H1 (cell line): ENCODE measurements at regions not wholly inside any gene's neighbourhood (a gene's known extent, or its start where the extent isn't known, plus 50 kb on each side); places are given as distances from the start of the nearest gene placed in this dataset.

Experiments
- CTCF ChIA-PET: fragments of 300-600 bp; sonication (Branson Sonifier 250); formaldehyde crosslinking; loops from one replicate; lab custom pipeline; 2021; ENCODE audit not compliant: partially characterized antibody; lab: Charles Lee
- POLR2A ChIA-PET: fragments of 300-600 bp; sonication (Branson Sonifier 250); formaldehyde crosslinking; loops from one replicate; lab custom pipeline; 2021; ENCODE audit warnings: inconsistent platforms; ENCODE audit not compliant: partially characterized antibody; lab: Charles Lee
- DNase-seq, 2 experiments: peaks; one replicate each; pipeline versions ENCODE4 v3.0.0 to v3.0.0-alpha.2; 2010 to 2022; ENCODE audit warnings: low spot score in 2 of 2, low read depth in 1 of 2, mixed read lengths in 1 of 2
- FAIRE-seq: peaks from 2 replicates; lab custom pipeline; 2011; peaks lifted over from hg19 to GRCh38; lab: Jason Lieb, UNC
- H2AFZ ChIP-seq: 2 replicates; pipeline ENCODE4 v1.8.1; 2012; ENCODE audit warnings: low read length, inconsistent platforms
- H2AK5ac ChIP-seq: 2 replicates; pipeline ENCODE4 v1.6.1; 2013; ENCODE audit warnings: low read depth, low read length
- H2BK120ac ChIP-seq: replicated peaks from 2 replicates; pipeline ENCODE3; 2013; ENCODE audit warnings: low read depth, low read length, inconsistent platforms
- H2BK12ac ChIP-seq: 2 replicates; pipeline ENCODE4 v1.6.1; 2013; ENCODE audit warnings: low read depth, low read length
- H2BK15ac ChIP-seq: 2 replicates; pipeline ENCODE4 v1.6.1; 2013; ENCODE audit warnings: low read length
- H2BK20ac ChIP-seq: 2 replicates; pipeline ENCODE4 v1.6.1; 2013; ENCODE audit warnings: low read length
- H2BK5ac ChIP-seq: 2 replicates; pipeline ENCODE4 v1.6.1; 2013; ENCODE audit warnings: low read depth, low read length
- H3K14ac ChIP-seq: 2 replicates; pipeline ENCODE4 v1.6.1; 2013; ENCODE audit warnings: inconsistent platforms; ENCODE audit not compliant: insufficient read length
- H3K18ac ChIP-seq: 2 replicates; pipeline ENCODE4 v1.6.1; 2013; ENCODE audit warnings: low read length; ENCODE audit errors: extremely low read depth
- H3K23ac ChIP-seq: 2 replicates; pipeline ENCODE4 v1.6.1; 2013; ENCODE audit warnings: inconsistent platforms; ENCODE audit not compliant: insufficient read length
- H3K23me2 ChIP-seq: 2 replicates; pipeline ENCODE4 v1.6.1; 2013; ENCODE audit warnings: low read depth, low read length
- H3K27ac ChIP-seq: 2 replicates; pipeline ENCODE4 v1.6.1; 2011; ENCODE audit warnings: low read depth, low read length, inconsistent platforms
- H3K27me3 ChIP-seq, 4 experiments: replicated peaks in 1 of 4; 1 replicate in 1 of 4; 2 replicates in 3 of 4; pipeline versions ENCODE4 v1.6.1 to v1.8.1; 2011 to 2013; ENCODE audit warnings: low read length in 3 of 4, mild to moderate bottlenecking in 3 of 4, inconsistent platforms in 2 of 4, mixed read lengths in 2 of 4, moderate library complexity in 1 of 4; ENCODE audit not compliant: control insufficient read depth in 3 of 4, insufficient read depth in 3 of 4; ENCODE audit errors: extremely low read depth in 1 of 4
- H3K36me3 ChIP-seq, 4 experiments: 2 replicates each; pipeline versions ENCODE4 v1.6.1 to v1.8.1; 2011 to 2013; ENCODE audit warnings: mild to moderate bottlenecking in 4 of 4, low read length in 3 of 4, moderate library complexity in 2 of 4, control low read depth in 1 of 4, inconsistent platforms in 1 of 4; ENCODE audit not compliant: insufficient read depth in 4 of 4, control insufficient read depth in 2 of 4
- H3K4ac ChIP-seq: replicated peaks from 2 replicates; pipeline ENCODE3; 2013; ENCODE audit warnings: low read length, low read depth, mixed read lengths, inconsistent platforms; ENCODE audit not compliant: insufficient read length
- H3K4me1 ChIP-seq, 4 experiments: replicated peaks in 1 of 4; 1 replicate in 1 of 4; 2 replicates in 3 of 4; pipeline versions ENCODE4 v1.6.1 to v1.8.1; 2011 to 2013; ENCODE audit warnings: low read length in 3 of 4, inconsistent platforms in 2 of 4, mixed read lengths in 1 of 4; ENCODE audit not compliant: insufficient read depth in 4 of 4, control insufficient read depth in 3 of 4
- H3K4me2 ChIP-seq, 2 experiments: 2 replicates each; pipeline versions ENCODE4 v1.6.1 to v1.8.1; 2011 to 2013; ENCODE audit warnings: low read depth in 2 of 2, low read length in 2 of 2, control low read depth in 1 of 2, inconsistent platforms in 1 of 2, mild to moderate bottlenecking in 1 of 2; ENCODE audit not compliant: insufficient read depth in 1 of 2
- H3K4me3 ChIP-seq, 4 experiments: fragments of 200-600, 300-600 bp in 1 of 4; sonication (generic), shearing (Covaris generic), sonication (Bioruptor Twin) in 1 of 4; 2 replicates each; pipeline versions ENCODE4 v1.5.1 to v1.8.1; 2011 to 2016; ENCODE audit warnings: low read length in 4 of 4, low read depth in 3 of 4, control low read depth in 2 of 4, inconsistent platforms in 2 of 4, mild to moderate bottlenecking in 2 of 4, mixed read lengths in 1 of 4, moderate library complexity in 1 of 4; ENCODE audit not compliant: insufficient read depth in 2 of 4; ENCODE audit errors: extremely low read depth in 1 of 4
- H3K56ac ChIP-seq: replicated peaks from 2 replicates; pipeline ENCODE3; 2013; ENCODE audit warnings: low read depth, mild to moderate bottlenecking, mixed read lengths, low read length, inconsistent platforms; ENCODE audit not compliant: insufficient read length
- H3K79me1 ChIP-seq: 2 replicates; pipeline ENCODE4 v1.6.1; 2013; ENCODE audit warnings: low read depth, low read length, control low read depth
- H3K79me2 ChIP-seq, 2 experiments: 2 replicates each; pipeline versions ENCODE4 v1.6.1 to v1.8.1; 2012 to 2013; ENCODE audit warnings: low read length in 2 of 2, mild to moderate bottlenecking in 2 of 2, inconsistent platforms in 1 of 2; ENCODE audit not compliant: insufficient read depth in 2 of 2, control insufficient read depth in 1 of 2
- H3K9ac ChIP-seq, 4 experiments: replicated peaks in 1 of 4; 1 replicate in 1 of 4; 2 replicates in 3 of 4; pipeline versions ENCODE4 v1.6.1 to v1.8.1; 2011 to 2013; ENCODE audit warnings: low read depth in 3 of 4, low read length in 3 of 4, control low read depth in 2 of 4, mild to moderate bottlenecking in 2 of 4, moderate library complexity in 2 of 4, inconsistent platforms in 1 of 4; ENCODE audit errors: extremely low read depth in 1 of 4
- H3K9me3 ChIP-seq, 2 experiments: 2 replicates each; pipeline versions ENCODE4 v1.6.1 to v1.8.1; 2012 to 2013; ENCODE audit warnings: mild to moderate bottlenecking in 2 of 2, moderate library complexity in 2 of 2, control low read depth in 1 of 2, inconsistent platforms in 1 of 2, low read depth in 1 of 2, low read length in 1 of 2, mixed read lengths in 1 of 2; ENCODE audit not compliant: insufficient read depth in 2 of 2
- H4K20me1 ChIP-seq, 2 experiments: replicated peaks in 1 of 2; 2 replicates each; pipeline versions ENCODE3 to v1.8.1; 2011 to 2013; ENCODE audit warnings: inconsistent platforms in 2 of 2, low read length in 2 of 2, mild to moderate bottlenecking in 1 of 2; ENCODE audit not compliant: insufficient read depth in 2 of 2, control insufficient read depth in 1 of 2
- H4K5ac ChIP-seq: 2 replicates; pipeline ENCODE4 v1.6.1; 2013; ENCODE audit warnings: low read length, low read depth, mixed read lengths, inconsistent platforms; ENCODE audit not compliant: insufficient read length
- H4K8ac ChIP-seq: 2 replicates; pipeline ENCODE4 v1.8.0; 2013; ENCODE audit warnings: mild to moderate bottlenecking, moderate library complexity, low read length, inconsistent platforms; ENCODE audit not compliant: insufficient read depth; ENCODE audit errors: extremely low read depth
- H4K91ac ChIP-seq: replicated peaks from 2 replicates; pipeline ENCODE3; 2013; ENCODE audit warnings: low read length, mixed read lengths, inconsistent platforms; ENCODE audit not compliant: insufficient read length
- ASH2L ChIP-seq: fragments of 200-600, 300-600 bp; sonication (generic); IDR thresholded peaks from one replicate; pipeline ENCODE4 v1.7.1; 2017; ENCODE audit warnings: low read length
- BRCA1 ChIP-seq: IDR thresholded peaks from 2 replicates; pipeline ENCODE4 v1.6.1; 2012; ENCODE audit warnings: low read depth, low read length, improper control_type of control experiment
- CBX5 ChIP-seq: fragments of 300-800, 300-1000 bp; sonication (generic); IDR thresholded peaks from 2 replicates; pipeline ENCODE4 v1.7.1; 2016; ENCODE audit warnings: antibody characterized with exemption, low read length, low read depth
- CTCF ChIP-seq, 3 experiments: IDR thresholded peaks; 1 replicate in 2 of 3; 2 replicates in 1 of 3; pipeline versions ENCODE4 v1.5.1 to v1.6.1; 2011; ENCODE audit warnings: low read length in 3 of 3, mild to moderate bottlenecking in 3 of 3, inconsistent platforms in 2 of 3, low read depth in 1 of 3, moderate library complexity in 1 of 3; ENCODE audit not compliant: insufficient read depth in 1 of 3; ENCODE audit errors: control extremely low read depth in 1 of 3
- E2F6 ChIP-seq: IDR thresholded peaks from 2 replicates; pipeline ENCODE4 v1.6.1; 2012; ENCODE audit warnings: inconsistent platforms
- MAFK ChIP-seq: IDR thresholded peaks from 2 replicates; pipeline ENCODE4 v1.6.1; 2012; ENCODE audit warnings: low read depth, mild to moderate bottlenecking, improper control_type of control experiment, low read length
- PHF8 ChIP-seq: fragments of 200-600 bp; sonication (generic); conservative IDR thresholded peaks from 2 replicates; pipeline ENCODE4 v1.7.1; 2012; ENCODE audit warnings: low read depth, mild to moderate bottlenecking, inconsistent platforms, low read length, moderate library complexity
- POLR2AphosphoS5 ChIP-seq: IDR thresholded peaks from 2 replicates; pipeline ENCODE4 v1.6.1; 2011; ENCODE audit warnings: low read depth, low read length
- RAD21 ChIP-seq, 2 experiments: IDR thresholded peaks in 1 of 2; conservative IDR thresholded peaks in 1 of 2; 2 replicates each; pipeline ENCODE4 v1.6.1; 2011; ENCODE audit warnings: low read depth in 2 of 2, low read length in 2 of 2, improper control_type of control experiment in 1 of 2, inconsistent platforms in 1 of 2, mild to moderate bottlenecking in 1 of 2, moderate library complexity in 1 of 2
- RNF2 ChIP-seq: fragments of 200-900, 300-1000 bp; sonication (generic); IDR thresholded peaks from 2 replicates; pipeline ENCODE4 v1.7.1; 2016; ENCODE audit warnings: borderline replicate concordance, low read depth, mild to moderate bottlenecking, antibody characterized with exemption, low read length; ENCODE audit not compliant: poor library complexity, severe bottlenecking; ENCODE audit errors: missing control alignments
- ZNF274 ChIP-seq: IDR thresholded peaks from 2 replicates; pipeline ENCODE4 v1.7.0; 2012; ENCODE audit warnings: low read length, borderline replicate concordance; ENCODE audit errors: extremely low read depth
- WGBS, 2 experiments: shearing (Covaris generic) in 1 of 2; methylation state at CpG; one replicate each; pipeline versions ENCODE4 v1.1.6 to v1.1.7; 2013 to 2015; ENCODE audit warnings: low lambda C conversion rate in 2 of 2, mixed read lengths in 2 of 2, inconsistent platforms in 1 of 2, low coverage in 1 of 2, missing lambda C conversion rate in 1 of 2; ENCODE audit not compliant: insufficient replicate concordance in 2 of 2, insufficient coverage in 1 of 2, insufficient read length in 1 of 2; ENCODE audit errors: extremely low coverage in 1 of 2, missing lambda C conversion rate in 1 of 2; 5-methylcytosine and 5-hydroxymethylcytosine counted together

GRCh38 chr11:127191689-127192088 is 191.1 kb upstream of the KIRREL3 start:
- no peak overlapping the region for H3K9ac ChIP-seq
- no peak for TF ChIP-seq ZNF274
- no peak for TF ChIP-seq MAFK
- no peak for TF ChIP-seq RNF2
- no peak for TF ChIP-seq CBX5
- no peak for TF ChIP-seq BRCA1
- TF ChIP-seq E2F6 = no peak
- TF ChIP-seq RAD21 (IDR thresholded peaks at IDR 0.05 in 1 of 2, conservative IDR thresholded peaks at IDR 0.05 in 1 of 2; ENCODE audit: low read depth in 2 of 2, low read length in 2 of 2) = no peak
- no peak for TF ChIP-seq ASH2L
- TF ChIP-seq POLR2AphosphoS5 = no peak
- no peak for TF ChIP-seq PHF8
- no peak for TF ChIP-seq CTCF (IDR thresholded peaks at IDR 0.05; ENCODE audit: control extremely low read depth in 1 of 3, insufficient read depth in 1 of 3, low read depth in 1 of 3, low read length in 3 of 3)

More at GRCh38 chr11:127191689-127192088, 191.1 kb upstream of the KIRREL3 start:
- H3K14ac ChIP-seq = no peak overlapping the region
- no peak overlapping the region for H2BK12ac ChIP-seq
- no peak overlapping the region for H3K4me2 ChIP-seq
- ChIA-PET POLR2A (no interaction called here), CTCF (interaction anchor here (0.8 to 1.7 kb wide), 2 partner anchors 8 to 24 kb away, joined by 3 to 7 read pairs; no protein-coding TSS in a partner anchor)
- no peak overlapping the region for H3K18ac ChIP-seq
- no peak overlapping the region for H3K4me3 ChIP-seq
- H4K91ac ChIP-seq = no peak overlapping the region
- no peaks in the 10 kb centered on the region for H3K27me3 ChIP-seq
- H4K5ac ChIP-seq = no peak overlapping the region
- no peaks in the 10 kb centered on the region for H4K20me1 ChIP-seq
- no peaks in the 10 kb centered on the region for H3K79me2 ChIP-seq
- no peak overlapping the region for H3K56ac ChIP-seq
- H3K9me3 ChIP-seq = no peaks in the 10 kb centered on the region
- no peak overlapping the region for H3K23ac ChIP-seq
- H3K4ac ChIP-seq = no peak overlapping the region
- H2AFZ ChIP-seq = no peak overlapping the region
- H2AK5ac ChIP-seq = no peak overlapping the region
- no peak overlapping the region for H2BK120ac ChIP-seq
- no peak overlapping the region for H2BK20ac ChIP-seq
- FAIRE-seq (no peak), DNase-seq (no peak)
- no peak overlapping the region for H3K27ac ChIP-seq
- WGBS, 2 experiments = 80% methylated on average over 1 of the region's 1 CpG; no CpG with 5 or more reads in 1 of the 2 experiments
- H2BK15ac ChIP-seq = no peak overlapping the region
- no peaks in the 10 kb centered on the region for H3K79me1 ChIP-seq
- H3K4me1 ChIP-seq = peaks cover 0 to 2% (median 0%) of the 10 kb centered on the region in 4 experiments; a peak in 3 of 7 replicates
- H2BK5ac ChIP-seq = no peak overlapping the region
- H3K36me3 ChIP-seq = no peaks in the 10 kb centered on the region
- no peak overlapping the region for H4K8ac ChIP-seq
- no peaks in the 10 kb centered on the region for H3K23me2 ChIP-seq
